Stimulated activated CD4-positive, alpha-beta T cell treated with anti-CD3 and anti-CD28 coated beads, Interleukin-15, amount 100 ng/mL, for 24 hours (primary cell): ENCODE measurements at regions not wholly inside any gene's neighbourhood (a gene's known extent, or its start where the extent isn't known, plus 50 kb on each side); places are given as distances from the start of the nearest gene placed in this dataset.

Experiments used
- DNase-seq: peaks from one replicate; pipeline ENCODE4 v3.0.0-alpha.2; 2020

- DNase-seq: no peak
Measured at GRCh38 chr4:126719852-126720251, 912.9 kb upstream of the INTU start.

DNA sequence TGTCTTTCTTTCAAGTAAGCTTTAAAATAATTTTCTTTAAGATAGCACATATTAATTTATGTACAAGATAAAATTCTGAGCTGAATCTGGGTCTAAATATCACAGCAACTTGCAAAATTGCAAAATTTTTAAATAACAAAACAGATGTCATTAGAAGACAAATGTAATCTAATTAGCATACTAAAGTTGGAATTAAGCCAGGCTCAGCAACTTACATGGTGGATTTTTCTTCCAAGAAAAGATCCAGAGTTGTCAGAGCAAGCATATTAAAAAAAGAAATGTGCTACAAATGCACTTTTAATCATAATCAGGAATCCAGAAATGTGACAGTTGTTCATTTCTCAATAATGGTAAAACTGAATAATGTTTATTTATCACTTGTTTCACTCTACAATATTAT is 906.9 kb upstream of the INTU start:
- DNase-seq: no peak

- no peak for DNase-seq
Measured at GRCh38 chr4:126727461-126727860, 905.3 kb upstream of the INTU start.

DNA sequence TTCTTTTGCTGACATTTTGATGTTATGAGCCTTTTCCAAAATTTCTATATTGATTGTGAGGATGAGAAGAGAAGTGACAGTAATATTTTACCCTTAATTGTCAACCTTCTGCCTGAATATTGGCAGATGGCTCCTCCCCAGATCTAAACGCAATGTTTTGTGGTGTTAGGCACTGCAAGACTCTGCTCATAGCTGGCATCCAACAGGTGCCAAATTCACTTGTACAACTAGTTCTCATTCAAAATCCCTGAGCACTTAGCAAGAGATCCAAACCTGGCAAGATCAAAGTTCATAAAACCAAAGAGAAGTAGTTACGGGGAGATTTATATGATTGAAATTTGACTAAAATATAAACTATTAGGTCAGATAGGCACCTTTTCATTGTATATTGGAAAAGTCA is 901.7 kb upstream of the INTU start:
- no peak for DNase-seq

DNA sequence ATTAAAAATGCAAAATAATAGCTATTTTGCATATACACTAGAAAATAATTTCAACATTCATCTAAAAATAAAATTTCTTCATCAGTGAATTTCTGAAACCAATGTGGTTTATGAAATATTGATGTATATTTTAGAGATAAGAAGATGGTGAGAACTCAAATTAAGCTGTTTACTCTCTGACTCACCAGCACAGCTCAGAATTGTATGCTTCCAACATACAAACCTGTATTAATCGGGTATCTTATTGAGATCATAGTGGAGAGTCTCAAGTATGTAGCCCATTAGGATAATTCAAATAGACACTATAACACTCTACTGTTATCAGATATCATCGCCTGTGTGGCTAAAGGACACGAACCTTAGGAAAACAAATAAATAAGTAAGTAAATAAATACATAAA is 899.5 kb upstream of the INTU start:
- DNase-seq: no peak

DNA sequence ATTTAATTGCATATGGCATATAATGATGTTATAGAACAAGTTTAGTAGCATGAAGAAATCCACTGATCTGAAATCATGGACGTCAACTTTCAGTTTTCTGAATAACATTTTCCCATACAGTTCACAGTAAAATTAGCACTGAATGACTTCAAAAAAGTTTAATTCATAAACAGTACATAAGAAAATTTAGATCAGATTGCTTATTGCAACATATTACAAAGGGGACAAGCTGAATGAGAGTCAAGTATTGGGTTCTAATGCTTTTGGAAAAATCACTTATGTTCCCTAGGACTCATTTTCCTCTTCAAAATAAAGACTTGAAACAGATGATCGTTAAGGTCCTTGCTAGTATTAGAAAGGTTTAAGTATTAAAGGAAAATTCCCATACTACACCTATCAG is 898.3 kb upstream of the INTU start:
- no peak for DNase-seq

GRCh38 chr4:126735294-126736132 is 897.2 kb upstream of the INTU start:
- no peak for DNase-seq

DNA sequence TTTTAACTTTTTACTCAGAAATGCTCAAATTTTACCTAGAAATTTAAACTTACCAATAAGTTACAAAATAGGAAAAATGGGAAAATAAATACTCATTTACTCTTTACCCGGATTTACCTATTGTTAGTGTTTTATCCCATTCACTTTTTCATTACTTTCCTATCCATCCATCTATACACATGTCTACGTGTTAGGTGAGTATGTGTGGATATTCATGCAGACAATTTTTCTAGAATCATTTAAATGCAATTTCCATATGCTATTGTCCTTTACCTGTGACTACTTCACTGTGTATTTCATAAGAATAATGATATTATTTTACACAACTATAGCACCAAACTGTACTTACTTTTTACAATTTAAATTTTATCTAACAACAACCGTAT is 896.6 kb upstream of the INTU start:
- DNase-seq: no peak

DNA sequence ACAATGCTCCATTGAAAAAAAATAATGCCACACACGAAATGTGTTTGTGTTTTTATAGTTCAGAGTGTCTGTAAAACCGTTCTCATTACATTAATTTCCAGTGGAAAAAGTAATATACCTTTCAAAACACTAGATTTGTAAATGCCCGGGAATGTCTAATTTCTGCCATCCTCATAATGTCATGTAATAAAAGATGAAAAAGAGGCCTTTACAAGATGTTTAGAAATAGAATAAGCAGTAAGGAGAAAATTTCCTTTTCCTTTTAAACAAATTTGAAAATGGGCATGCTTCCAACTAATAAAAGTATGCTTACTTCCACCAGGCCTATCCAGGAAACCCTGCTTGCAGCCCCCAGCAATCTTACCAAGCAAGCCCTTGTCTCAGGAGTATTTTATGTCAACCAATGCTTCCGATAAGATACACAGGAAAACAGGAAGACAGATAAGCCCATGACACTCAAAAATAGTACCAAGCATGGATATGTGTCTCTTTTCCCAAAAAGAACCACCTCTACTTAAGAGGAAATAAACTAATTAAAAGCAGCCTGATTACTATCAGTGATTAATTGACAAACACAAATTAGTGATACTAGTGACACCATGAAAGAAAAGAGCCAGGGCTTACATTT is 894.7 kb upstream of the INTU start:
- no peak for DNase-seq

DNA sequence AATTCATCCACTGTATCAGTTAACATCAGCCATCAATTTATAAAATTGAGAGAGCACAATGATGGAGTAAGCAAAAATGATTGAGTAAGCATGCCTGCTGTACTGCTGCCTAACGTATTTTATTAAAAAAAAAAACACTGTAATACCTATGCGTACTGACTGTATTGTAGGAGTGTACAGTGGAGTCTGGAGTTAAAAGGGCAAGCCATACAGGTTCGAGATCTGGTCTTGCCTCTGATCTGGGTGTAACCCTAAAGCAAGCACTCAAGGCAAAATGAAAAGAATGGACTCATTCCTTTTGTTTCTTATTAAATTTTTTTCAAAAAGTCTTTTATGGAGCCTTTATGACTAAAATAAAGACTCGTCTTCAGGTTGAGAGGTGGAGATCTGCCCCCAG is 894.2 kb upstream of the INTU start:
- no peak for DNase-seq

GRCh38 chr4:126738926-126739325 is 893.8 kb upstream of the INTU start:
- DNase-seq: no peak

DNA sequence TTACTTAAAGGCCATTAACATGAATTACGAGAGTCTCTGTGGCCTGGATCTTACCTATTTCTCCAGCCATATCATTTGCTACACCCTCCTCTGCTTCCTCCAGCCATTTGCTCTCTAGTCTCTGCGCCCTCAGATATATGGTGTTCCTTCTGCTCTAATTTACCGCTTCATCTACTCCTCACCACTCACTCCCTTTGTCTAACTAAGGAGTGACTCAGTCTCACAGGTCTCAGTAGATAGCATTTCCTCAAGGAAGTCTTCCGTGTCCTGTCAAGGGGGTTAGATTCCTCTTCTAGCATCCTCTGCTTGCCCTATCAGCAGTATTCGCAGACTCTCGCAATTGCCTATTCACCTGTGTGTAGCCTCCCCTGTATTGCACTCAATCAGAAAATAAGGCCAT is 892.1 kb upstream of the INTU start:
- DNase-seq: no peak

GRCh38 chr4:126742048-126742447 is 890.7 kb upstream of the INTU start:
- no peak for DNase-seq

DNA sequence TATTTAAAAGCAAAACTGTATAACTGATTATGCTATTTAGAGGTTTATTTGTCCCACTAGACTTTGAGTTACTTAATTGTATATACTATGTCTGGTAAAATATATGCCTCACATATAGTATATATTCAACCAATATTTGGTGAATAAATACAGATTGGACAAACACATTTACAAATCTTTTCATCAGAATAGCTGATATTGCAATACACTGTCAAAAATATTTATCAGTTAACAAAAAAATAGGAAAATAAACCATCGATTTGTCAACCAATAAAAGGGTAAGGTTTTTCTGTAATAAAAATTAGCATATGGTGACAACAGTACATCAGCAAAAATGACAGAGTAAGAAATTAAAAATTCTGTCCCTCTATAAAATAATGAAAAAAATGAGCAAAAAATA is 889.9 kb upstream of the INTU start:
- DNase-seq: no peak

- no peak for DNase-seq
Measured at GRCh38 chr4:126748736-126749135, 884.0 kb upstream of the INTU start.

GRCh38 chr4:126750723-126751122 is 882.0 kb upstream of the INTU start:
- DNase-seq: no peak

DNA sequence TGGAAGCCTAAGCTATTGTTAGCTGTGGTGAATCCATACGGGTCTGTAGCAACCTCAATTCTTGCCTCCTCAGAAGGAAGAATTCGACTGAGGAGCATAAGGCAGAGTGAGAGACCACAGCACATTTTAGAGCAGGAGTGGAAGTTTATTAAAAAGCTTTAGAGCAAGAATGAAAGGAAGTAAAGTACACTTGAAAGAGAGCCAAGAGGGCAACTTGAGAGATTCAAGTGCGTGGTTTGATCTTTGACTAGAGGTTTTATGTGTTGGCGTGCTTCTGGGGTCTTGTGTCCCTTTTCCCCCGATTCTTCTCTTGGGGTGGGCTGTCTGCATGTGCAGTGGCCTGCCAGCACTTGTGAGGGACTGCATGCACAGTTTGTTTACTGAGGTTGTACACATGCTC is 880.6 kb upstream of the INTU start:
- DNase-seq: no peak

- DNase-seq: no peak
Measured at GRCh38 chr4:126752702-126753101, 880.1 kb upstream of the INTU start.

- DNase-seq: no peak
Measured at GRCh38 chr4:126753592-126753991, 879.2 kb upstream of the INTU start.

GRCh38 chr4:126755506-126755905 is 877.3 kb upstream of the INTU start:
- no peak for DNase-seq

GRCh38 chr4:126756050-126756829 is 876.5 kb upstream of the INTU start:
- DNase-seq: no peak

DNA sequence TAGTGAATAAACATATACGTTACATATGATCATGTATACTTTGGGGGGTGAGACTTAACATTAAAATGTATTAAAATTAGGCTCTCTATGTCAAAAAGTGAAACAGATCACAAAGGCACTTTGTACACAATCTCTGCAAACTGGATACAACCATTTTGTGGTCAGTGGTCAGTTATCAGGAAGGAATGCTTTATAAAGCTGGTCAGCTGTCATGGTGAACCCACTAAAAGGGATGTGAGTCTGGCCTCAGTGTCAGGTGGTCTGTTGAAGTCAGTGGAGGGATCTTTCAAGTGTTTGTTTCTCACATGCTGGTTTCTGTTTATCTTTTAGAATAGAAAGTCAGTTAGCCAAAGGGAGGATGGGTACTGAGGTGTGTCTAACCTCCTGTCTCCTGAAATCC is 875.5 kb upstream of the INTU start:
- no peak for DNase-seq

DNA sequence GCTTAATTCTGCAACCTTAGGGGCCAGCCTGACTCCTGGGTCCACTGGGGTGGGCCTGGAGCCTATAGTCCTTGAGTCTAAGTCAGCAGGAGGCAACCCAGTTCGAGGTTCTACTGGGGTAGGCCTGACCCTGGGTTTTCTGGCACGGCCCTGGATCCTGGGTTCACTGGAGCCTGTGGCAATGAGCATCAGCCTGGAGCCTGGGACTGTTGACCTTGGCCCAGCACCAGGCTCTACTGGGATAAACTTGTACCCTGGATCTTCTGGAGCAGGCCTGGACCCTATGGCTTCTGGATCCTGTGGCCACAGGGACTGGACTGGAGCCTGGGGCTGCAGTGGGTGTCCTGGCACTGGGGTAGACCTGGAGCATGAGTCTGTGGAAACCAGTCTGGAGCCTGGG is 874.3 kb upstream of the INTU start:
- no peak for DNase-seq
